GM12873 (cell line): ENCODE measurements at regions not wholly inside any gene's neighbourhood (a gene's known extent, or its start where the extent isn't known, plus 50 kb on each side); places are given as distances from the start of the nearest gene placed in this dataset.

Source experiments
- TF ChIP-seq, protein P1 (sequence below): IDR thresholded peaks from 2 replicates; pipeline ENCODE4 v1.5.1; 2012; ENCODE audit warnings: low read depth, mild to moderate bottlenecking, moderate library complexity, low read length, control low read depth; ENCODE audit not compliant: insufficient read depth; ENCODE audit errors: missing control alignments

DNA sequence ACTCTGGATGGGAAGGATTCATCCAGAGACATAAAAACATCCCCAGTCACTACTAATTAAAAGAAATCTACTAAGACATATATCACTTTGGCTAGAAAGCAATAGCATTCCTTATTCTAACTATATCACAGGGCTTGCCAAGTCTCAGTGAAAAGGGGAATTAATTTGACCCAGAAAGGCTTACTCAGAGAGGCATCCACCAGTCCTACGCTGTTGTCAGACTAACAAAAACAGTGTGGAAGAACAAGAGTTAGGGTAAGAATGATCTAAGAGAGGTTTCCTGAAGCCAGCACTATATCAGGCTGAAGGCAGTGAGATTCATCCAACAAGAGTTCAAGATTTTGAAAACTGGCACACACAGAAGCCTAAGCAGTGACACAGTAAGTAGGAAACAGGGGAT lies 126.1 kb downstream of the GDAP2 start:
- TF ChIP-seq, protein P1, sequence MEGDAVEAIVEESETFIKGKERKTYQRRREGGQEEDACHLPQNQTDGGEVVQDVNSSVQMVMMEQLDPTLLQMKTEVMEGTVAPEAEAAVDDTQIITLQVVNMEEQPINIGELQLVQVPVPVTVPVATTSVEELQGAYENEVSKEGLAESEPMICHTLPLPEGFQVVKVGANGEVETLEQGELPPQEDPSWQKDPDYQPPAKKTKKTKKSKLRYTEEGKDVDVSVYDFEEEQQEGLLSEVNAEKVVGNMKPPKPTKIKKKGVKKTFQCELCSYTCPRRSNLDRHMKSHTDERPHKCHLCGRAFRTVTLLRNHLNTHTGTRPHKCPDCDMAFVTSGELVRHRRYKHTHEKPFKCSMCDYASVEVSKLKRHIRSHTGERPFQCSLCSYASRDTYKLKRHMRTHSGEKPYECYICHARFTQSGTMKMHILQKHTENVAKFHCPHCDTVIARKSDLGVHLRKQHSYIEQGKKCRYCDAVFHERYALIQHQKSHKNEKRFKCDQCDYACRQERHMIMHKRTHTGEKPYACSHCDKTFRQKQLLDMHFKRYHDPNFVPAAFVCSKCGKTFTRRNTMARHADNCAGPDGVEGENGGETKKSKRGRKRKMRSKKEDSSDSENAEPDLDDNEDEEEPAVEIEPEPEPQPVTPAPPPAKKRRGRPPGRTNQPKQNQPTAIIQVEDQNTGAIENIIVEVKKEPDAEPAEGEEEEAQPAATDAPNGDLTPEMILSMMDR: no peak

DNA sequence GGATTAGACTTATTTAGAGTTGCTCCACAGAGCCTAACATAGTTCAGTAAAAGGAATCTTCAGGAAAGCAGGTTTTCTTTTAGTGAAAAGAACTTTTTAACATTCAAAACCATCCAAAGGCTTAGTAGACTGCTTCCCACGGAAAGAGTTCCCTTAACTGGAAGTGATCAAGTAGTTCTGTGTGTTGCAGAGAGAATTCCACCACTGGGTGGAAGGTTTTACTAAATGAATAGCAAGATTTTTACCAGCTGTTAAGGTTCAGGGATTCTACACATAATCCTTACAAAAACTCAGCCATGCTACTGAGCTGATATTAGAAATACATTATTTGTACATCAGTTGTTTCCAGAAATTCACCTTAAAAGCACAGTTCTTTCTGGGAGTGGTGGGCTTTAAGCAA lies 119.7 kb downstream of the GDAP2 start:
- TF ChIP-seq, protein P1: no peak

DNA sequence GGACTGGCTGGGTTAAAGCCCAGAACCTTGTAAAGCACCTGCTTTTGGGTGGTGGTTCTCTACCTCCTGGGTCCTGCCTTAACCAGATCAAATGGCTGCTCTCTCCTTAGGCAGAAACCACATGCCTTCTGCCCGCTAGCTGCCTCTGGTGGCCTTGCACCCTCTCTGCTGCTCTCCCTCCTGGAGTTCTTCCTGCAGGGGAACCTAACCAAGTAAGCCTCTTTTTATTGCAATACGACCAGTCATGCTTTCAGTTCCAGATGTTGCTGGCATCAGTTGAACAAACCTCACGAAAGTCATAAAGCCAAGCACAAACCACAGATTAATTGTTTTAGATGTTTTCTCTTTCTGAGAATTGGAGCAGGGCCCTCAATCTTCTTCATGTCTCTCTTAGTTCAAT lies 118.9 kb downstream of the GDAP2 start:
- TF ChIP-seq, protein P1: no peak

DNA sequence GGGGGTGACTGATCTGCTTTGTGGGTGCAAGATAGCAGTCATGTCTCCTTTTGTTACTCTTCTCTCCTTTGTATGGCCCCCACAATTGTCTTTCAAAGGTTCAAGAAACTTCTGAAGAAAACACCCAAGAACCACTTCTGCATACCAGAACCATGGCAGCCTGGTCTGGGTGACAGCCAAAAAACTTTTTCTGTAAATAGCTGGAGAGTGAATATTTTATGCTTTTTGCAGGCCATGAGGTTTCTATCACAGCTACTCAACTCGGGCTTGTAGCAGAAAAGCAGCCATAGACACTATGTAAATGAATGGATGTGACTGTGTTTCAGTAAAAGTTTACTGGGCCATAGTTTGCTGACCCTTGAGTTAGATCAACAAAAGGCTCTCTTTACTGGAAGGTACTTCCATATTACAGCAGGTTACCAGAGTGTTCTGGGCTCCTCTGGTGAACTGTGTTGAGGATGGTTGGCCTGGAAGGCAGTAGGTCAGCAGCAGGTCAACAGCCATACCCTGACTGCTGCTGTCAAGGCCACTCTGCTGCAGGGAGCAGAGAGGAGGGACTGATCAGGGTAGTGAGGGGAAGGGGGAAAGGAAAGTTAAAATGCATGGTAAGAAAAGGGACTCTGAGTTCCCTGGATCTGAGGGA lies 116.4 kb downstream of the GDAP2 start:
- TF ChIP-seq, protein P1: no peak
